Stimulated activated CD4-positive, alpha-beta T cell treated with anti-CD3 and anti-CD28 coated beads, TNF-alpha, amount 100 ng/mL, for 24 hours (primary cell): ENCODE measurements at regions not wholly inside any gene's neighbourhood (a gene's known extent, or its start where the extent isn't known, plus 50 kb on each side); places are given as distances from the start of the nearest gene placed in this dataset.
"Not testable (repeated sequence)": the region's sequence is repeated elsewhere in the genome, so short reads cannot be mapped to it uniquely, and the experiment has no call there.

ENCODE experiments used
- DNase-seq, 3 experiments: peaks; one replicate each; pipeline ENCODE4 v3.0.0-alpha.2; 2020; ENCODE audit warnings: low read depth in 3 of 3

DNA sequence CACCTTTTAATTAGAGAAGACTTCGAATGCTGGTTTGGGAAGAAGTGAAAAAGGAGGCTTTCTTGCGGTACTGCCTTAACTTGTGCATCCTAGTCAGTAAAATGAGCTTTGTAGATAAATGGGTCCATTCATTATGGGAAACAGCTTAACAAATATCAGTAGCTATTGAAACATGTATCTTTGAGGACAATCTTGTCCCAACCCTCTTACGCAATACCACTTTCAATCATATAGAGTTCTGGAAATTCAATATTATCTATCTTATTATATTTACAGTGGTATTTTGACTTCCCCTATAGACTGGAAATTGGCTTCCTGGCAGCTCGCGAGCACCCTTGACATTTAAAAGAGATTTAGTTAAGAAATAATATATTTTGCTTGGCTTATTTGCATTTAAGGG is 565.8 kb upstream of the NUDT12 start:
- no peak for DNase-seq

GRCh38 chr5:104126980-104127379 is 564.4 kb upstream of the NUDT12 start:
- DNase-seq: no peak

DNA sequence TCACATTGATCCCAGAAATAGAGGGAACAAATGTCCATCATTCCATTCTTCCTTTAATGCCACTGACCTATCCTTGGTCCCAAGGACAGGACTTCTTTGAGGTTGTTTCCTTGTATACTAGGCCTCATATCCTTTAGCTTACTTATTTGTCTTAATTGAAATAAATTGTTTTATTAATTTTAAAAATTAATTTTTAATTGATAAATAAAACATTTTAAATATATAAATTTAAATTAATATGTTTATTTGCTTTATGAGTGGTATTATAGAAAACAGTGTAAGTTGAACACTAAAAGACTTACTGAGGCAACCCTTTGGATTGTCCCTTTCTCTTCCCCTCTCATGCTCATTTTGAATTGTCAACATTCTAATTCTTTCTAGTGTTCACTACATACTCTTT is 556.9 kb upstream of the NUDT12 start:
- DNase-seq: no peak

DNA sequence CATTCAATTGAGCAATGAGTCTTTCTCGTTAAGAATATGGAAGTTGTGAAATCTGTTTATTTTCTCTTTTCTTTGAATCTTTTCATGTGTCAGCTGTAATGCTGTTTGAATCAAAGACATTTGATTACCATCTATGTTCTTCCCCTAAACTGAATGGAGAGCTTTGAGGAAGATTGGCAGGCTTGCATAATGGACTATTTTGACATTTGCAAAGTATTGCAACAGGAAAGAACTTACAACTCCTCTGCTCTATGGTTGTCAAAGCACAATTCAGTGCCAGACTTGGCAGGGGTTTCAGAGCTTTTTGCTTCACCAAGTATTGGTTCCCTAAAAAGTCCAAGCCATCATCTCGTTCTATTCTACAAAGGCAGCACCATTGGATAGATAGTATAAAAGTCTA is 549.0 kb upstream of the NUDT12 start:
- no peak for DNase-seq

DNA sequence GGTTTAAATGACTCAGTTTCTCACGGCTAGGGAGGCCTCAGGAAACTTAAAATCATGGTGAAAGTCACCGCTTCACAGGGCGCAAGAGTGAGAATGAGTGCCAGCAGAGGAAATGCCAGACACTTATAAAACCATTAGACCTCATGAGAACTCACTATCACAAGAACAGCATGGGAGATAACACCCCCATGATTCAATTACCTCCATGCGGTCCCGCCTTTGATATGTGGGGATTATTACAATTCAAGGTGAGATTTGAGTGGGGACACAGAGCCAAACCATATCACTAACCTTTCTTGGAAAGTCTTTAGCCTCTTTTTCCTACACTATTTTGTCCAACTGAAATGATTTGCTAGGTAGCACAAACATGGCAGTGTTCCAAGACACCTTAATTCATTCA is 533.9 kb upstream of the NUDT12 start:
- DNase-seq: no peak

GRCh38 chr5:104095527-104095926 is 532.9 kb upstream of the NUDT12 start:
- DNase-seq: no peak

DNA sequence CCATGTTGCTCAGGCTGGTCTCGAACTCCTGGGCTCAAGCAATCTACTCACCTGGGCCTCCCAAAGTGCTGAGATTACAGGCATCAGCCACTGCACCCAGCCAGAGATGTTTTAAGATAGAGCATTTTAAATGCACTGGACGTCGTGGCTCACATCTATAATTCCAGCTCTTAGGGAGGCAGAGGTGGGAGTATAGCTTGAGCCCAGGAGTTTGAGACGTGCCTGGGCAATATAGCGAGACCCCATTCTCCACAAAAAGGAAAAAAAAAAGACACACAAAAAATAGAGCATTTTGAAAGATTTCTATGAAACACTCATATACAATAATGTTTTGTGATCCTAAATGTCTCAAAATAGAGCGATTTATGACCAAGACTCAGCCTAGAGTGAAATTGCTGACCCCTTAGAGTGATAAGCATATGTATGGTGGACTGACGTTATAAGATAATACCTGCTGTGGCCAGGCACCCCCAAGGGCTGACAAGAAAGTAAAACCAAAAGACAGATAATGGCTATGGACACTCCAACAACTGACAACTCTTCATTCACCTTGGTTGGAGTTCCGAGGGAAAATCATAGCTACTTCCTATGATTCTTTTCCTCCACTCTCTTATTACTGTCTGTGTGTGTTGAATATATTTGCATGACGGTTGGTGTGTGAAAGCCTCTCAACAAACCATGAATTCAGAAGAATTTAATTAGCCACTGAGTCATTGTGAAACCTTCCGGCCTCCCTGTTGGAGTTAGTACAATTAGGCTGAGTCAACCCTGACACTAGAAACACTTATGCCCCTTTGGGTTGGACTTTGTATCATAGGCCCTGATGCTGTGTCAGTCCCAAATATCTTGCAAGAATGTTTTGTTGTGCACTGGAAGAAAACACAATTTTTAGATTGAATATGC is 526.5 kb upstream of the NUDT12 start:
- DNase-seq: no peak

DNA sequence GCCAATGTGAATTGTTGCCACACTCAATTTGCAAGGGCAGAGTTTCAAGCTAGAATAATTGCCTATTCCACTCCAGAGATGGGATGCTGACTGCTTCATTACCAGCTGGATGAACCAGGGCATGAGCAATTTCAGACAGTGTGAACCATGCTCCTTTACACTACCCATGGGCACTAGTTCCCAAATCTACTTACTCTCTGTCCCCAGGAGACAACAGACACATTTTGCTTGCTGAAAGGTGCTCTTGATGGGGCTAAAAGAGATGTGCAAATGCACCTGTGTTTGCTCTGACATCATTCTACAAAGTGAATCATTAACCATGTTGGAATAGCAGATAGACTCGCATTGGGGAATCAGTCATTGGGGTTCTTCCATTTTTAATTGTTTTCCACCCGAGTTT is 522.3 kb upstream of the NUDT12 start:
- no peak for DNase-seq

DNA sequence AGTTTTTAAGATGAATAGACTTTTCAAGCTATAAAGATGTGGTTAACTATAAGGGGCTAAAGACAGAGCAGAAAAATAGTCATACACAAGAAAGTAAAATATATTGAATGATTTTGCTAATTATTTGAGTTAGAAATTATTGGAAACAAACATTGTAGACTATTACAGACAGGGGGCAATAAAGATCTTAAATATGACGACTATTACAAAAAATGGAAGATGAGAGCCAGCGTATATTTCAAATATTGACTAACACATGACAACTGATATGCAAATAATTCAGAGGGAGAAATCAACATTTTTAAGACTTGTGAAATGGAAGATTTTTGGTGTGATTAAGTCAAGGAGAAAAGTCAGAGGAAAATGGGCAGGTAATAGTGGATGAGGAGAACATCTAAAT is 520.2 kb upstream of the NUDT12 start:
- no peak for DNase-seq

- DNase-seq: no peak
These were observed 518.6 kb upstream of the NUDT12 start for GRCh38 chr5:104081232-104081631.

DNA sequence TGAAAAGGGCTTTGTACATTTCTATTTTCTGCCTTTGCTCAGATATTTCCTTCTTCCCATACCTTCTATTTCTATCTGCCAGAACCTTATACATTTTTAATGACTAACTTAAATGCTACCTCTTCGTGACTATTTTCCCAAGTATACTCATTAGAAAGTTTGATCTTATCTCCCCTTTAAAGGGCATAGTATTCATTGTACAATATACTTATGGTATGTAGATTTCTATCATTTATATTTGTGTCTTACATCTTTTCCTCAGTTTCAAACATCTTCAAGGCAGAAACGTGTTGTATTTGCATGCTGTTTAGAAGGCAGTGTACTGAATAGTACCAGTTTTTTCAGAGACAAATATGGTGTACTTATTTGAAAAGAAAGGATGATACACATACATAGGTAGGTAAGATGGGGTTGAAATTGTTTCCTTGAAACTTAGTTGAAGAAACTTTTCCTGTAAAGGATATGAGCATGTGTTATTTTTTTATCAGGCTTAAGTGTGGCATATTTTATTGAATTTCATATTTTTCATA is 518.1 kb upstream of the NUDT12 start:
- no peak for DNase-seq

- DNase-seq: not testable (repeated sequence)
These were observed 517.5 kb upstream of the NUDT12 start for GRCh38 chr5:104079861-104080645.

DNA sequence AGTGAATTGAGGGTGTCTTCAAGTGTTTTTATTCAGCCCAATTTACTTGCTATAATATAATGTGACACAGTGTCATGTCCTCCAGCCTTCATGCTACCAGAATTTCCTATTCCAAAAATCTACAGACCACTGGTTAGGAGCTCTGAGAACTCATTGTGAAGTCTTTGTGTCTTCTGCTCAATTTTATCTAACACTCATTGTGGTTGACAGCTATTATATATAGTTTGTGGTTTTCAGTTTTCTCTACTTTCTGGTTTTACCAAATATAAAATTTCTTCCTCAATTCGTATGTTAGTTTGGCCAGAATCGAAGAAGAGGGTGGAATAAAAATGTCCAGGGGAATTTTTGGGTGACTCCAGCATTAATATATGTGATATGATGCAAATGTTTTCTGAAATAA is 509.3 kb upstream of the NUDT12 start:
- no peak for DNase-seq

DNA sequence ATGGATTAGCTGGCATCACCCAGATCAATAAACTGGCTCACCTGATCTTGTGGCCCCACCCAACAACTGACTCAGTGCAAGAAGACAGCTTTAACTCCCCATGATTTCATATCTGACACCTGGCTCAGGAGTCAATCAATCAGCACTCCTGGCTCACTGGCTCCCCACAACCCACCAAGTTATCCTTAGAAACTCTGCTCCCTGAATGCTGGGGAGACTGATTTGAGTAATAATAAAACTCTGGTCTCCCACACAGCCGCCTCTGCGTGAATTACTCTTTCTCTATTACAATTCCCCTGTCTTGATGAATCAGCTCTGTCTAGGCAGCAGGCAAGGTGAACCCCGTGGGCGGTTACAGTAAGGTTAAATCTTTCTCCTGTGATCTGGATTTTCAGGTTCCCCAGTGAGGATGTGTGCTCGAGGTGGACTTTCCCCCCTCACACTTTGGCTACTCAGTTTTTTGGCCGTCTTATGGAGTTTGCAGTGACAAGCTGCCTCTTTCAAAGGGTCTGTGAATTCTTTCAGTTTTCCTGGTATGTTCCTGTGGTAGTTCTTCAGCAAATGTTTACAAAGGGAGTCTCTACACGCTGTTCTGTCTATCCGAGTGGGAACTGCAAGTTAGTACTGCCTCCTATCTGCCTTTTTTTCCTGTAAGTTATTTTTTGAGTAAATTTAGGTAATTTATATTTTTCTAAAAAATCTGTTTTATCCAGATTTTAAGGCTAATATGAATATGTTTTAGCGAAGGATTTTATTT is 500.2 kb upstream of the NUDT12 start:
- no peak for DNase-seq

DNA sequence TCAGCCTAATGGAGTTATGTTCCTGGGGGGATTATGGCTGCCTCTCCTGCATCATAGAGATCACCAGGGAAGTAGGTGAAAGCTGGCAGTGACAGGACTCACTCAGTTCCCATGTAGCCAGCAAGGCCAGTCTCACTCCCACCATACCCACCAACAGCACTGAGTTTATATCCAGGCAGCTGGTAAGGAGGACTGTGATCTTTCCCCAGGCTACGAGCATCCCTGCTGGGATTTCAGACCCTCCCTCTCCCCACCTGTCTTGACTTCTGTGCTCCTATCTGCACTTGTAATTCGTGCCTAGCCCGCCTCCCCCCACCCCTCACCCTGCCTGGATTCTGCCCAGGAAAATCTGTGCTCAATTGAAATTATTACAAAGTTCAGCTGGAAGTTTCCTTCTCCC is 499.1 kb upstream of the NUDT12 start:
- no peak for DNase-seq

DNA sequence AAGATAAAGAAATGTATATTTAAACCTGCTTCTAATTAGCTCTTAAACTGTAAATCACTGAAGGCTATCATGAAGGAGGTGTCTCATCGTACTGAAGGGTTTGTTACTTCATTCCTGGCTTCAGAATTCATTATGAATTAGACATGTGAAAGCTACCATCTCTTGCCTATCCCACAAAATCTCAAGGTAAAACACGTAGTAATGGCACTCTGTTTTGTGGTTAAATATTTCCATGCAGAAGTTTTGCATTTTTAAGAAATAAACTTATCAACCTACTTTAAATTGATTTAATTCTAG is 490.7 kb upstream of the NUDT12 start:
- DNase-seq: no peak

GRCh38 chr5:104052558-104053352 is 490.2 kb upstream of the NUDT12 start:
- DNase-seq: no peak

DNA sequence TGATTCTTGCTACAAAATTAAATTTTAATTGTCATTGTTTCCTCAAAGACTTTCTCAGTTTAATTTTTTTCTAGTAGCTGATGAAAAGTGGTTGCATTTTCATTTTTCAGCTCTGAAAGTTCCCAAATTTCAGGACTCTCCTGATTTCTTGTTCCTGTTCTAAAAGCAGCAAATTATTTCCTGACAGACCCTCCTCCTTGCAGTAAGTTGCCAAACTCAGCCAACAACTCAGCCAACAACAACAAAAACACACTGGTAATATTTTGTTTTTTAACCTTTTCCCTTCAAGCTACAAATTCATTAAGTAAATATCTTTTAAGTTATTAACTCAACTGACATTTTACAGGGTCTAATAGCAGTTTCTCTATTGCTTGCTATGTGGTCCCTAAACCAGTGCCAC is 487.8 kb upstream of the NUDT12 start:
- DNase-seq: no peak

DNA sequence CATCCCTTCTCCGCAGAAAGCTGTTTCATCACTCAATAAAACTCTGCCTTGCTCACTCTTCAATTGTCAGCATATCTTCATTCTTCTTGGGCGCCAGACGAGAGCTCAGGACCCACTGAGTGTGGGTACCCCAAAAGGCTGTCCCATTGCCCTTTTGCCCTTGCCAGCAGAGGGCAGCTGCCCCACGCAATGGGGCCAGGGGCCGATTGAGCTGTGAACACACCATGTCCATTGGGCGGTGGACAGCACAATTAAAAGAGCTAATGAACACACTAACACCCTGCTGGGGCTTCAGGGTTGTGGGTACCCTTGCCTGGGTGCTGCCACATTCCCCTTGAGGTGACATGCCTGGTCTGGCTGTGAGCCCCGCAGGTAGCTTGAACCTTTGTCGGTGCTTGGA is 487.2 kb upstream of the NUDT12 start:
- DNase-seq: no peak

DNA sequence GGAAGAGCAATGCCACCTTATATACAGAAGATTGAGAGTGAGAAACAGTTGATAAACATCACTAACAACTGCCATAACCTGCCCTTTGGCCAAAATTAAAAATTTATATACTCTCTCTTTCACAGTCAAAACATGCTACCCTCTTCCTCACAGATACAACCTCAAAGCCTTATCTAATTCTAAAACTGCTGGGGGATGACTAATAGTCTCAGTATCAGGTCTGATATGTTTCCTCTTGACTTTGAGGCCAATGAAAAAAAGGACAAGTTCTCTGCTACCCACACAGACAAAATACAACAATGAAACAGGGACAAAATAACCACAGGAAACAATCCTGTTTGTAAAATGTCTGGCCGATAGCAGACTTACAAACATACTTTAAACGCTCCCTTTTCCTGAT is 485.6 kb upstream of the NUDT12 start:
- no peak for DNase-seq

DNA sequence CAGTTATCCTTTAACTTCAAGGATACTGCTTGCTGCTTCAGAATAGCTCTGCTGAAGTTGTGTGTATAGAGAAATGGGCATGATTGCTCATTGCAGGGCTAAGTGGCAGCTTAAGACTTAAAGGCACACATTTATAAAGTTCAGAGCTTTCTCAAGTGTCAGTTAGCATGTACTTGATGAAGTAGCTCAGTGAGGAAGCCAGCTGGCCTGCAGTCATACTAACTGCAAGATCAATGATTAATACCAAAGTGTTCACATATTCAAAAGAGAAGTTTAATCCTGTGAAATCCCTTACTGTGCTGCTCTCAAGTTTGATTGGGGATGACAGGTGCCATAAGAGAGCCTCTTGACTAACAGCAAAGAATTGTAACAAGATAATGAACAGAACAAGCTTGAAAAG is 483.4 kb upstream of the NUDT12 start:
- DNase-seq: no peak

DNA sequence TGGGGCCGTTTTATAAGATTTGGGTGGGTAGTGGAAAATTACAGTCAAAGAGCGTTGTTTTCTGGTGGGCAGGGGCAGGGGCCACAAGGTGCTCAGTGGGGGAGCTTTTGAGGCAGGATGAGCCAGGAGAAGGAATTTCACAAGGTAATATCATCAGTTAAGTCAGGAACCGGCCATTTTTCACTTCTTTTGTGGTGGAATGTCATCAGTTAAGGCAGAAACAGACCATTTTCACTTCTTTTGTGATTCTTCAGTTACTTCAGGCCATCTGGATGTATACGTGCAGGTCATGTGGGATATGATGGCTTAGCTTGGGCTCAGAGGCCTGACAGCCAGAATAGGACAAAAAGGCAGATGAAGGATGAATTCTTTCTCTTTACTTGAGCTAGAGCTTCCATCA is 477.3 kb upstream of the NUDT12 start:
- DNase-seq: not testable (repeated sequence)
